NCI-H82 (cell line): ENCODE measurements at regions not wholly inside any gene's neighbourhood (a gene's known extent, or its start where the extent isn't known, plus 50 kb on each side); places are given as distances from the start of the nearest gene placed in this dataset.

Experiments
- DNase-seq: peaks from one replicate; lab custom pipeline; 2025; lab: John Stamatoyannopoulos, UW

DNA sequence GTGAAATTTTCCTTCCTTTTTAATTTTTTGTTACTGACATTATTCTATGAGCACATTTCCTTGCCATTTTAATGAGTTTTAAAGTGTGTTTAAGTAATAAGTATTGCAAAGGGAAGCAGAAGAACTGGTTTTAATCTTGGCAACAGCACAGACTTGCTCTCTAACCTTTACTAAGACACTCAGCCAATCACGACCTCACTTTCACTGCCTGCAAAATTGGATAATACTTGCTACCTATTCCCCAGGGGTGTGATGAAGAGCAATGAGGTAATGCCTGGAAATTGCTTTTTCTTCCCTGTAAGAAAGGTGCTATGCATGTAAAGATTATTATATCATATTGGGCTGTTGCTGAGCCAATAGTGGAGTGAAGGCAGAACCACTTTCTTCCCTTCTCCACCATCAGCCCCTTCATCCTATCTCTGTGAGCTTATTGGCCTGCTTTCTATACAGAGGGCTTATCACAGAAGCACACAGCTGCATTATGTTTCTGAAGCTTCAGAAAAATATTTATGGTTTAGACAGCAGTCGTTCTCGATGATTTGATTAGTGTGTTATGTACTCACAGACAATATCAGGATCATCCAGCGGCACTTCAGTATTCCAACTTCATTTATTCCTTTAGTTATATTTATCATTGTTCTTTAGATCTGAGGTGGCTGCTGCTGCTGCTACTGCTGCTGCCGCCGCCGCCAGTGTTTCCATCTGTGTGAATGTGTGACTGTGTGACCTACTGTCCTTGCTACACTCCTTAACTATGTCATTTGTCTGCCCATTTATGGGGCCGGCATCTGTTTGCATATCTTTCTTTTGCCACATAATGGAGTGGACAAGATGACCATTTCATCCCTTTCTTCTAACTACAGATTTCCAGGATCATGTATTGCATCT, 255.1 kb downstream of the C4orf33 start:
- peak; percentile 49 for DNase-seq

DNA sequence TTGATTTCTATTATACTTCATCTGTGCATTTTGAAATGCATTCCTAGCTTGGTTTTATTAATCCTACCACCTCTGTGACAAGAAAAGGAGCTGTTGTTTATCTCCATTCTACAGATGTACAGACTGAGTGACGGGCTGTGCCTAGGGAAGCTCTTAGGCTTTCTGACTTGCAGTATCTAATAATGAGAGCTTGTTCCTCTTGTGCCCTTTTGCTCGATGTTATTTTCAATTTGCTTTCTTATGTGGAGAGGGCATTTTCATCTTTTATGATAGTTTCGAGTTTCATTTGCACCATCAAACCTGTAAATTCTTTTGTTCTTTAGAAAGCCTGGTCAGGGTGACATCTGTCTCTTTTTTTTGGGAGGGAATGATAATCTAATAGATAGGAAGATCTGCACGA, 256.5 kb downstream of the C4orf33 start:
- no peak for DNase-seq

DNA sequence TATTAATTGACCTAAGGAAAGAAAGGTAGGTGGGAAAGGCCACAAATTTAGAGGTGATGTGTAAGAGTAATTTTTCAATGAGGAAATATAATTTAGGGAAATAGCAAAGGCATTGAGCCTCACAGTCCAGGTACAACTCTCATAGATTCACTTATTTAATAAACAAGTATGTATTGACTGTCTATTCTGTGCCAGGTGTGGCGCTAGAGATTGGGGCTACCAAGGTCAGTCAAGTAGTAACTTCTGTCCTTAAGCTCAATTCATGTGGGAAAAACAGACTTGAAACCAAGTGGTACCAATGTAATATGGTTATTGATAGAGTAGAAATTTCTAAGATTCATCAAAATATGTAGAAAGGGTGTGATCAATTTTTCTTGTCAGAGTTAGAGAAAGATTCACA, 257.5 kb downstream of the C4orf33 start:
- DNase-seq, result no peak

DNA sequence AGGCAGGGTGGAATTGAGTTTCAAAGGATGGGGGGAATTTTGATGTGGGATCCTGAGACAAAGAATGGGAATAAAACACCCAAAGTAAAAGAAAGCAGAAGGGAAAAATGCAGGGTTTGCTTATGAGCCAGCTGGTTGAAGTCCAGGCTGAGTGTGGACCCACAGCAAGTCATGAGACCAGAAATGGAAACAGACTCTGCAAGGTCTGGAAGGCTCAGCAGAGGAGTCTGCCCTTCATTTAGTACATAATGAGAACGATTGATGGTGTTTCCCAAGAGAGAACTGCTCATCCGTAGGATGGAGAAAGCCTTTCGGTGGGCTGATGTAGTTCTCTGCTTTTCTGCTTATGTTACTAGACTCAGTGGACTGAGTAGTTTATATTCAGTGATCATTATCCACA, 259.1 kb downstream of the C4orf33 start:
- DNase-seq, result no peak

DNA sequence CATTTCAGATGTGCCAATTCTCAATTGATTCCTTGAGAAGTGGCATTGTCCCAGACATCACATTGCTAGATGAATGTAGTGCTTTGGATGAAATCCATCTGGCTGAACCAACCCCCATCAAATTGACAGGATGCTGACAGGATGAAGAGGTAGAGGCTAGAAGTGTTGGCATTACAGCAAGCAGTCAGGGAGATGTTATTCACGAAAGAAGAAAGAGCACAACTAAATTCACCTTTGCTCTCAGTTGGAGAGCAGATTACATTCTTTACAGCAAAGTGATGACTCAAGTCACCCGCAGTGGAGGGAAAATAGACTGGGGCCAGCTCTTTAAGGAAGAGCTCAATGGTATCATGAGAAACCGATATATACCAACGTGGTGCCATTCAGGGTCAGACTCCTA, 259.6 kb downstream of the C4orf33 start:
- DNase-seq, result no peak

DNA sequence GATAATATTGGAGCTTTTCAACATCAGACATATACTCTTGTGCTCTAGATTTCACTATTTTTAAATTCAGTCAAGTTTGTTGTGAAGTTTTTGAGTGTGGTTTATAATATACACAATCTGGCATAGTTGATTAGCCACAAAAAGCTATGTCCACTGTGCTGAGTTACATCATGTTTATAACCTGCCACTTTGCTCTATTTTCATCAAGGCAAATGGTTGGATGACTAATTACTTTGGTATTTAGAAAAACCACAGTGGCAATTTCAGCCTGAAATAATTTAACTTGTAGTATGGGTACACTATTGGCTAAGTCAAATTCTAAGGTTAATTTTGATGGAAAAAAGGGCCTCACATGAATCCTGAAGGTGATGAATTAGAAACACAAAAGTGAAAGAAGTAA, 262.6 kb downstream of the C4orf33 start:
- no peak for DNase-seq

DNA sequence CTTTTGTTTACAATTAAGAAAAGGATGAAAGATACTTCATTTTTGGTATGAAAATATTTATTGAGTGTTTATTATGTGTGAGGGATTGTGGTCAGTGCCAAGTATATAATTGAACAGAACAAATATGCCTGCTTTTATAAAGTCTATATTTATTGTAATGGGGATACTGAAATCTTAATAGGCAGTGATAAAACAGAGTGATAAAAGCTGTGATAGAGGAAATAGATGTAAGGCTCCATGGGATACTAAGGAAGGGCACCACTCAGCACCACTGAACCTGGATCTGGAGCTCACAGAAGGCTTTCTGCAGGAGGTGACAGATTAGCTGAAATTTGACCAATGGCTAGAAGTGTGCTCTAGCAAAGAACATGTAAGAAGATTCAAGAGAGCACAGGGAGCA, 263.5 kb downstream of the C4orf33 start:
- DNase-seq, result no peak

DNA sequence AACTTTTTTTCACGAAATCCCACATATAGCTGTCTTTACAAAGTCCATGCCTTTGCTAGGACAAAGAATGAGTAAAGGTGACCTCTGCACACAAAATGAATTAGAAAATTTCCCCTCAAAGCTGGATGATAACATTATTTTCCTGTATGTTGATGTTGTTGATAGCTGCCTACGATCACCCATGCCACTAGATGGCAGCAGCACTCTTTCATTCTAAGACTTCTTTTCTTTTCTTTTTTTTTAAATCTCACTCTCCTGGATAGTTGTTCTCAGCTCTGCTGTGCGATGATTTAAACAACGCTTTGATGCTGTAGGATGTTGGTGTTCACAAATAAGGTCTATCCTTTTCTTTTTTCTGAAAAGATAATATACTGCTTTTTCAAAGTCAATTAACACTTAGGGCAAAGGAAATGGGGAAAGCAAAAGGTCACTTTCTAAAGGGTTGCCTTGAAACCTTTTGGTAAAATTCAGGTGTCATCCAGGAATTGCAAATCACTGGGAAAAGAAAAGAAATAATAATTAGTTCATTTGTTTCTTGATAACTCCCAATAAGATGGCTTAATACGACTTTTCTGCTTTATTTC, 266.8 kb downstream of the C4orf33 start:
- DNase-seq, result peak; percentile 82

DNA sequence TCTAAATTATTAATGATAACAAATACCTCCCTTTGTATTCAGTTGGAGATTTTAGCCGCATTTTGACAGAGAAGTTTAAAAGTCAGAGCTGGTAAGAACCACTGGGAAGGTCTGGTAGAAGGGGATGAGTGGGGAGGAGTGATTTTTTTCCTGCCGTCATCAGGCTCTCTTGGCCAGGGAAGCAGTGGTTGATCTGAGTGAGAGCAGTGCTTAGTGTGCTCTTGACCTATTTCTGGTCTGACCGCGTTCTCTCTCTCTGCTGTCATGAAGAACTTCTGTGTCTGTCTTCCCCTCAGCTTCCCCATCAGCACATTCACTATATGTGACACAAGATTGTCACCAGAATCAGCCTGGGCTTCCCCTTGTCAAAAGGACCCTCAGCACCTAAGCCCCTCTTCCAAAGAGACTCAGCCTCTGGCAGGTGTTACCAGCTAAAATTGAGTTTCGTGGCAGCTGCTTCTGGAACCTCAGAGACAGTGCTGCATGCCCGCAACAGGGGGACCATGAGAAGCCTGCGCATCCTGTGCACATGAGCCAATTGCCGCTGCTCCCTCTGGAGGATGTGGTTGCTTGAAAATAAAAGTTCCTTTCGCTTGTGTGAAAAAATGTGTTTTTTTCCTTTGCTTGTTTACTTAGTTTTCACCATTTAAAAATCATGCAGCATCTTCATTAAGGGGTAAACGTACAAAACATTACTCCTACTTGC, 268.9 kb downstream of the C4orf33 start:
- no peak for DNase-seq

DNA sequence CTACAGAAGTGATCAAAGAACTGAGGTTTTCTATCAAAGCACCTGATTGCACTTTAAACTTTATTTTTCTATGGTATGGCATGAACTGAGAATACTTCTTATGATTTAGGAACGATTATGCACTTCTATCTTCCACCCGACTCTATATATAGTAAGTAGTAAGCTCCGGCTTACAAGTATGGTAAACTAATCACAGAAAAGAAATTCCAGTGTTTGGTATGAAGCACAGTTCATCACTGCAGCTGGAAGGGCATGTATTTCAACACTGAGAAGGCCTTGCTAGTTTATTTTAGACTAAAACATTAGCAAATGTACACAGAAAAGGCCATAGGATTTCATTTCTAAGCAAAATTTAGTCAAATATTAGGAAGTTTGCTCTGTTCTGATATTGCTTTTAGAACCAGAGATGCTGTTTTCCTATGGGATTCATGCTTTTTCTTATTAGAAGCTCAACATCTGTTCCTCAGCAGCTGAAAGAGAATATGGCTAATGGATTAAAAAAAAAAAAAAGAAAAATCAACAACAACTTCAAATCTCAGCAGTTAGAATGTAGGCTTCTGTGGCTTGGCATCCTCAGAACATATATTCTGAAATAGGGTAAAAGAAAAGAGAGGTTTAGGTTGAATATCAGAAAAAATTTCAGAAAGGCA, 273.5 kb downstream of the C4orf33 start:
- DNase-seq, result no peak

DNA sequence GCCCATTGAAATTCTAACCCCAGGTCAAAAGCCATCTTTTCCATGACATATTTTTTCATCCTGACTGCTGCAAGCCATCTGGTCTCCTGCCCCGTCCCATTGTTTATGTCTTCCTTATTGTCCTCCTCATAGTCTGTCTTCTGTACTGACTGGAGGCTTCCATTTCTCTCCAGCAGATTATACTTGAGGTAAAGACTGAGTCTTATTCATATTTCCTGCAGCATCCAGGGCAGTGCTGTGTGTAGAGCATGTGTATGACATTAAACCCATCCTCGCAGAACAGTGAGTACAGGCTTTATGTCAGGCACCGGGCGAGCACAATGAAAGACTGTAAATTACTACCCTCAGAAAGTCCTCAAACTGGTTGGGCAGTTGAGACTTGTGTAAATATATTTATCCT, 275.1 kb downstream of the C4orf33 start:
- DNase-seq, result no peak

DNA sequence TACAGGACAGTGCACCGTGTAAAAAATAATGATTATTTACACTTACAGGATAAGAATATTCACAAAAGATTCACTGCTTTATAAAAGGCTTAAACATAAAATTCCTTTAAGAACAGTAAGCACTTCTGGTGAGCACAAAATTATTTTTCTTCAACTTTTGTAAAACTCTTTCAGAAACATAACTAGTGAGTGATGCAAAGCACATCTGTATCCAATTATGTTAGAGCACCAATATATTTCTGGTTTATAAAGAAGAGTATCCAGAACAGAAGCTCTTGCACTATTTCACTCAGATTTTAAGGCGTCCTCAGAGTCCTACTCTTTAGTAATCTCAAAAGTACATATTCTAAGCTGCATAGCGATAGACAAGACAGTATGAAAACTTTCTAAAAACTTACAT, 276.0 kb downstream of the C4orf33 start:
- DNase-seq, result no peak

DNA sequence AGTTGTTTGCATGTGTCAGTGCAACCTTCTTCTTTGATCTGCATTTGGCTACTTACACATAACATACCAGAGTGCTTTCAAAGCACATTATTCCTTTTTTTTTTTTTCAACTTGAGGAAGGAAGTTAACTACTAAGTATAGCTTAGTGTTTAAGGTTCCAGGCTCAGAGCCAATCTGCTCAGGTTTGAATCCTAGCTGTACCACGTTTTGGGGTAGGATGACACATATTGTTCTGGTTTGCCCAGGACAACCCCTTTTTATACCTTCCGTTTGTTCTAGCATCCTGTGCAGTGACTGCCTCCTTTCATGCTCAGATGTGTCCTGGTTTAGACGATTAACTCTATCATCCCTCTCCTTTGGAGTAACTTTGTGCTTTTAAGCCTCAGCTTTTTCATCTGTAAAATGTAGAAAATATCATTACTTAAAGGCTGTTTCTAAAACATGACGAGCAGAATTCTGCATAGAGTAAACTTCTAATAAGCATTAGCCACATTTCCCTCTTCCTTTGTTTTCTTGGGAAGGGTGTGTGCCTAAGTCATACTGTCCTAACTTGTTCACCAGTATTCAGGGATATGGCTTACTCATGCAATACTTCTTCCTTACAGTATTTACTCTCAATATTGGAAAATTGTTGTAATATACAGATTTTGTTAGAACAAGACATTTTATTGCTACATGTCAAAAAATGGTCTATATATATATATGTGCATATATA, 281.3 kb downstream of the C4orf33 start:
- no peak for DNase-seq

DNA sequence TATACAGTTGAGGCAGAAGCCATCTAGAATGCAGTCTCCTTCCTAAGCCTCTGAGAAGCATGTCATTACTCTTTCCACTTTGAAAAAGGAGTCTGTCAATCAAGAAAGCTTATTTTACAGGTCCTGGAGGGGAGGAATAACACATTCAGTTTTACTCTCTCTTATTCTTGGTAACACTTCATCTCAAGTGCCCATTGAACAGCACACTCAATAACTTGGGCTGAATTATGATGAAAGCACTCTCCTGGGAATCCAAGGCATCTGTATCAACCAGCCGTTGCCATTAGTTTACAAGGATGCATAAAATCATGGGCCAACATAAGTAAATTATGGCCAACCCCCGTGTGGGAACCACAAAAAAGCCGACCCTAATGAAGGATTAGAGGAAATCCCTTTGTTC, 282.4 kb downstream of the C4orf33 start:
- DNase-seq, result peak; percentile 19

DNA sequence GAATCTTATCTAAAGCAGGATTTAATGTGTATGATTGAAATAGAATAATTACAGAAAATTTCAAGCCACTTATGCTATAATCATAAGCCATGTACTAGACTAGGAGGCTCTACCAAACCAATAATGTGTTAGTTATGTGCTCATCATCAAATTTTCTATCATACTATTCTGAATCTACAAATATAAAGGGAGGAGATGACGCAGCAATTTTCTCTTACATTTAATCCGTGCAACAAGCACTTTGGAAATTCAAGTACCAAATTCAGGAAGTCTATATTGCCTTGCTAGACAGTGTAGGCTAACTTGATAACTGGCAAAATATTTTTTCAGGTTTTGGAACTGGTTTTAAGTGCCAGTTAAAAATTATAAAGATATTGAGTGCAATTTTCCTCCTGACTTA, 283.5 kb downstream of the C4orf33 start:
- DNase-seq, result no peak

DNA sequence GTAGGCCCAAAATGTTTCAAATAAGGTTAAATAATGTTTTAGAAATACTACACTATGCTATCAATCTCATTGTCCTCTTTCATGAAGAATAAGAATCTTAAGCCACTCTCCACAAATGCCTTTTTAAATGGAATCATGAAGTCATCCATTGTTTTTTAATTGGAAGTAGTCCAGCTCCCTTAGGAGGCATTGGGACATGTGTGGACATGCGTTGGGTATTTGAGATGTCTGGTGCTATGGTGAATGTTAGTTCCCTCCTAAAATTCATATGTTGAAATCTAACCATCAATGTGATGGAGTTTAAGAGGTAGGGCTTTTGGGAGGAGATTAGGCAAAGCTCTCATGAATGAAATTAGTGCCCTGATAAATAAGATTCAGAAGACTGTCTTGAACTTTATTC, 289.0 kb downstream of the C4orf33 start:
- DNase-seq, result no peak

DNA sequence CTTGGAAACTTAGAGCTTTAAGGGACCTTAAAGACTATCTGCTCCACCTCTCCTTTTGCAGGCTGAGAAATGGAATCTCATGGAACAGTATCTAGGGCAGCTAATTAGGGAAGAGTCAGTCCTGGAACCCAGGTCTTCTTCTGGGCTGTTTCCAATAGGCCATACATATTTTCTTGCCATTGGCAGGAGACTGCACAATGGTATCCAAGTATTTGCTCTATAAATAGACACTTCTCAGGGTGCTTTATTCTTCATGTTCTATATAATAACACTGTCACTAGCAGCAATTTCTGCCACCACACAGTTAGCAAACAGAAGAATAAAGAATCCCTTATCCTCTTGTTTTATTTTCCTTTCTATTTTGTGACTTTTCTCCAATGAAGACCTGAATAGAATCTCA, 291.7 kb downstream of the C4orf33 start:
- DNase-seq, result no peak

DNA sequence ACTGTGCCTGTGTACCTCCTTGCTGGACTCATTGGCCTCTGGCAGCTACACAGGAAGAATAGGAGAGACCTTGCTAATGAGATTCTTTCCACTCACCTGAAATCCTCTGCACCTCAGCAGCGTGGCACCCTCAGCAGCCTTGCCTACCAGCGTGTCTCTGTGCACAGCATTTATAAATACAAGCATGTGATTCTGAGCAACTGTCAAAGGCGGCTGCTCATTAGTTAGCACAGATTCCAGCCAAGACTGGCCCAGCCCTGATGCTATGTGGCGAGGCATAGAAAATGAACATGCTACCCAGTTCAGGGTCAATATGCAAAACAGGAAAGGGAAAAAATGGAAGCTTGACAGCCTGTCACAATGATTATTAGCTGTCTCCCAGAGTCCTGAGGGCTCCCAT, 298.0 kb downstream of the C4orf33 start:
- no peak for DNase-seq

DNA sequence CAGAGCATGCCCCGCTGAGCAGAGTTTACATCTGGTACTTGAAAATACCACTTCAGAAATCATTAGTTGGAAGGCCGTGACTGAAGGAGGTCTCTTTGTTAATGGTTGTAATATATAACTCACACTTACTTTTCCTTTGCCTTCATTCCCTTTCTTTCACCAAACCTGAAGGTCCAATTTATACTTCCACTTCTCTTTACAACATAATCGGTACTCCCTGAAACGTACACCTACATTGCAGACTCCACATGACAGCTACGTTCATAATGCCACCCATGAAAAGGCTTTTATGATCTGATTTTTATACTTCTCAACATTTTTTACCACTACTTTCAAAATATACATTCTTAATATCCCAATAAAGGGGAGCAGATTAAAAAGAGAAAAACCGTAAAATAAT, 298.7 kb downstream of the C4orf33 start:
- no peak for DNase-seq

DNA sequence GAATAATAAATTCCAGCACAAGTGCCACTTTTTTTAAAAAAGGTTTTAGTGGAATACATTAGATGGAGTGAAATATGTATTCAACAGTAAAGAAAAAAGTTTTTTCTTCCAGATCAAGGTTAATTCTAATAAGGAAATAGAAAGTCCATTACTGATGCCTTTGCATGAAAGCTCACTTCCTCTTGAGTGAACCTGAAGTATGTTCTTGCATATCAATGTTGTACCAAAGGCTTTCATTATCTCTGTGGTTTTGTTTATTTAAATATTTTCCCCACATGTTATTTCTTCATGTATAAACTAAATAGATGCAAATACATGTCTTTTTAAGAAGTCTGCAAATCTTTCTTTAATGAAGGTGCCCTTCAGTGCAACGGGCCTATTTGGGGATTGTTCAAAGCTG, 307.9 kb downstream of the C4orf33 start:
- DNase-seq, result no peak

DNA sequence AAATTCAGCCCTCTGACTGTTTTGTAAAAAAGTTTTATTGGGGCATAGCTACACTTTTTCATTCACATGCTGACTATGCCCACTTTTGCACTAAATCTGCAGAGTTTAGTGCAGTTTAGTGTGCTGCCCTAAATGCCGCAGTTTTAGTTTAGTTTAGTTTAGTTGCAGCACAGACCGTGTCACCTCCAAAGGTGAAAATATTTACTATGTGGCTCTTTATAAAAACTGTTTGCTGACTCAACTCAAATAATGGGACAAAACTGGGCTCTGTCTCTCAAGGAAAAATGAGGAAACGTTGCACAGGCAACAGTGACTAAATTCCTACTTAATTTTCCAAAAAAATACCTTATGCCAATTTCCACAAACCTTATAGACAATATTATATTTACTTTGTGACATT, 314.2 kb downstream of the C4orf33 start:
- DNase-seq, result no peak

DNA sequence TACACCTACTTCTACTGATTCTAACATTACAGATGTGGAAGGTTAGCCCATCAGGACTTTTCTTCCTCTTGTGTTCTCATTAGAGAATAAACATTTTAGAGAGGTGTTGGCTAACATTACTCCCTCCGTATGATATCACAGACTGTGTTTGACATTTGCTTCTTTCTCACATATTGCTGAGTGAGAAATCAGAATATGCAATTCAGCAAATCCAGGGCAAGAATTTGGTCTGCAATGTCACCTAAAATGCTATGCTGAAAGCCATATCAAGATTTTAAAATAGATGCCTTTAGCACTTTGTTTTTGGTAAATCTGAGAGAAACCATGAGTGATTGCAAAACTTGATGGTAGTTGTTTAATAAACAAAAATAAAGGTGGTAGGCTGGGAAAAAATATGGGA, 319.1 kb downstream of the C4orf33 start:
- DNase-seq, result no peak
